ENCODE measurements at regions not wholly inside any gene's neighbourhood (a gene's known extent, or its start where the extent isn't known, plus 50 kb on each side); places are given as distances from the start of the nearest gene placed in this dataset.
"Not testable (repeated sequence)": the region's sequence is repeated elsewhere in the genome, so short reads cannot be mapped to it uniquely, and the experiment has no call there.

DNA sequence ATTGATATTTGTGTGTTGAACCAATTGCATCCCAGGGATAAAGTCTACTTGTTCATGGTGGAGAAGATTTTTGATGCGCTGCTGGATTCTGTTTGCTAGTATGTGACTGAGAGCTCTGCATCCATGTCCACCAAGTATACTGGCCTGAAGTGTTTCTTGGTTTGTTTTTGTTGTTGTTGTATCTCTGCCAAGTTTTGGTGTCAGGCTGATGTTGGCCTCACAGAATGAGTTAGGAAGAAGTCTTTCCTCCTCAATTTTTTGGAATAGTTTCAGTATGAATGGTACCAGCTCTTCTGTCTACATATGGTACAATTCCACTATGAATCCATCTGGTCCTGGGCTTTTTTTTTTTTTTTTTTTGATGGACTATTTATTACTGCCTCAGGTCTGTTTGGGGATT, 50.9 kb upstream of the OSTN start:
- no peak for DNase-seq (ENCODE audit: low read depth in 2 of 2)

DNA sequence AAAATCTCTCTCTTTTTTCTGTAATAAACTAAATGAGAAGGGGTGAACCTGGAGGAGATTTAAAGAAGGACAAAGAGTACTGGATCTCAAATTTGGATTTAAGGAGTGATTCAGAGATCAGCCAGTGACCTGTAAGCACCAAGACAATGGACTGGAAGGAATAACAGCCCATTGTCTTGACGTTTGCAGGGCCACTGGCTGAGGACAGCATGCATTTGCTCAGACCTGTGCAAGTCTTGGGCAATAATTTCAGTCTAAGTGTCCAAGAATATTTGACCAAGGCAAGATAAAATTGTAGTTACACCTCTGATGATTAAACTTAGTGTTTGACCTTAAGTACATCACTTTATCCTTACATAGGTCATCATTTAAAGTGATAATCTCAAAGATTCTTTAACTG, 55.8 kb upstream of the OSTN start:
- no peak for DNase-seq (ENCODE audit: low read depth in 2 of 2)

DNA sequence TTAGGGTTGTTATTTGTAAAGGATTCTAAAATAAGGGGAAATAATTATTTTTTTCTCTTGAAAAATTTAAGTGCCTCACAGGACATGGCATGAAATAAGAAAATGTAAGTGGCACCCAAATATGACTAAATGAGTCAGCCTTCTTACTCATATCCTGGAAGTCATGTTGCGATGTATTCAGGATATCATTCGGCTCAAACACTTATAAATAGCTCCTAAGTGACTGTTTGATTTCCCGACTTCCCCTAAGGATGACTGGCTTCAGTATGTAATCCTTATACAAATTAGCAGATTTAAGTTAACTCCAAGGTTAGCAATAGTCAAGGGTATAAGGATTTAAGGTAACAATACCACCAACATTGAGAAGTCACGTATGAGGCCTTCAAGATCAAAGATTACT, 57.3 kb upstream of the OSTN start:
- peak; percentile 43 to 50 for DNase-seq (ENCODE audit: low read depth in 2 of 2)

GRCh38 chr3:191139736-191140135, 59.3 kb upstream of the OSTN start:
- DNase-seq (ENCODE audit: low read depth in 2 of 2): peak; percentile 15 to 21

GRCh38 chr3:191138937-191139336, 60.1 kb upstream of the OSTN start:
- DNase-seq (ENCODE audit: low read depth in 2 of 2): no peak

DNA sequence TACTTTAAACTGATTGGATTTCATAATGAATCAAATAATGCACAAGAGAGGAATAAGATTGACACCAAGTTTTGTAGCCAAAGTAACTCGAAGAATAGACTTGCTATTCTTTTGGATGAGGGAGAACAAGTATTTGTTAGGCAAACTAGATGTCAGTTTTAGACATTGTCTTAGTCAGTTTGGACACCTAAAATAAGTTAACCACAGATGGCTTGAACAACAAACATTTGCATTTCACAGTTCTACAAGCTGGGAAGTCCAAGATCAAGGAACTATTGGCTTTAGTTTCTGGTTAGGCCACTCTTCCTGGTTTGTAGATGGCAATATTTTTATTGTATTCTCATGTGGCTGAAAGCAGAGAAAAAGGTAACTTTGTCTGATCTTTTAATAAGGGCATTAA, 61.3 kb upstream of the OSTN start:
- DNase-seq (ENCODE audit: low read depth in 2 of 2): no peak

- no peak for DNase-seq (ENCODE audit: low read depth in 2 of 2)
Observed at GRCh38 chr3:191136347-191136746, 62.7 kb upstream of the OSTN start.

GRCh38 chr3:191135175-191135574, 63.9 kb upstream of the OSTN start:
- DNase-seq (ENCODE audit: low read depth in 2 of 2): no peak

DNA sequence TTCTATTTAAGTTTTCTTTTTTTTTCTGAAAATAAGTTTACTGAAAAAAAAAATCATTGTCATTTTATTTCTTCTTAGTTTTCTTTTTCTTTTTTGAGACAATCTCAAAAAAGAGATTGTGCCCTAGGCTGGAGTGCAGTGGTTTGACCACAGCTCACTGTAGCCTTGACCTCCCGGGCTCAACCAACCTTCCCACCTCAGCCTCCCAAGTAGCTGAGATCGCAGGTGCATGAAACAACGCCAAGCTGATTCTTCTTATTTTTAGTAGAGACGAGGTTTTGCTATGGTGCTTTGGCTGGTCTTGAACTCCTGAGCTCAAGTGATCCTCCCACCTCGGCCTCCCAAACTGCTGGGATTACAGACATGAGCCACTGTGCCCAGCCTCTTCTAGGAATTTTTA, 65.7 kb upstream of the OSTN start:
- no peak for DNase-seq (ENCODE audit: low read depth in 2 of 2)

DNA sequence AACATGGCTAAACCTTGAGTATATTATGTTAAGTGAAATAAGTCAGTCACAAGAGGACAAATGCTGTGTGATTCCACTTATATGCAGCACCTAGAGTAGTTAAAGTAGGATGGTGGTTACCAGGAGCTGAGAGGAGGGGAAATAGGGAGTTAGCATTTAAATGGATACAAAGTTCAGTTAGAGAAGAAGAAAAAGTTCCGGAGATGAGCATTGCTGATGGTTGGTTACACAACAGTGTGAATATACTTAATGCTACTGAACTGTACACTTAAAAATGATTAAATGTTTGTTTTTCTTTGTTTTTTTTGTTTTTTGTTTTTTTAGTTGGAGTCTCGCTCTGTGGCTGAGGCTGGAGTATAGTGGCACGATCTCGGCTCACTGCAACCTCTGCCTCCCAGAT, 67.7 kb upstream of the OSTN start:
- DNase-seq (ENCODE audit: low read depth in 2 of 2): no peak

DNA sequence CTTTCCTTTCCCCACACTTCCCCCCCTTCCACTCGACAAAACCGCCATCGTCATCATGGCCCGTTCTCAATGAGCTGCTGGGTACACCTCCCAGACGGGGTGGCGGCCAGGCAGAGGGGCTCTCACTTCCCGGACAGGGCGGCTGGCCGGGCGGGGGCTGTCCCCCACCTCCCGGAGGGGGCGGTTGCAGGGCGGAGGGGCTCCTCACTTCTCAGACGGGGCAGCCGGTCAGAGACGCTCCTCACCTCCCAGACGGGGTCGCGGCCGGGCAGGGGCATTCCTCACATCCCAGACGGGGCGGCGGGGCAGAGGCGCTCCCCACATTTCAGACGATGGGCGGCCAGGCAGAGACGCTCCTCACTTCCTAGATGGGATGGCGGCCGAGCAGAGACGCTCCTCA, 74.2 kb upstream of the OSTN start:
- not testable (repeated sequence) for DNase-seq (ENCODE audit: low read depth in 2 of 2)

- DNase-seq (ENCODE audit: low read depth in 2 of 2): no peak
Observed at GRCh38 chr3:191123946-191124345, 75.1 kb upstream of the OSTN start.

- DNase-seq (ENCODE audit: low read depth in 2 of 2): no peak
Observed at GRCh38 chr3:191123231-191123630, 75.8 kb upstream of the OSTN start.

DNA sequence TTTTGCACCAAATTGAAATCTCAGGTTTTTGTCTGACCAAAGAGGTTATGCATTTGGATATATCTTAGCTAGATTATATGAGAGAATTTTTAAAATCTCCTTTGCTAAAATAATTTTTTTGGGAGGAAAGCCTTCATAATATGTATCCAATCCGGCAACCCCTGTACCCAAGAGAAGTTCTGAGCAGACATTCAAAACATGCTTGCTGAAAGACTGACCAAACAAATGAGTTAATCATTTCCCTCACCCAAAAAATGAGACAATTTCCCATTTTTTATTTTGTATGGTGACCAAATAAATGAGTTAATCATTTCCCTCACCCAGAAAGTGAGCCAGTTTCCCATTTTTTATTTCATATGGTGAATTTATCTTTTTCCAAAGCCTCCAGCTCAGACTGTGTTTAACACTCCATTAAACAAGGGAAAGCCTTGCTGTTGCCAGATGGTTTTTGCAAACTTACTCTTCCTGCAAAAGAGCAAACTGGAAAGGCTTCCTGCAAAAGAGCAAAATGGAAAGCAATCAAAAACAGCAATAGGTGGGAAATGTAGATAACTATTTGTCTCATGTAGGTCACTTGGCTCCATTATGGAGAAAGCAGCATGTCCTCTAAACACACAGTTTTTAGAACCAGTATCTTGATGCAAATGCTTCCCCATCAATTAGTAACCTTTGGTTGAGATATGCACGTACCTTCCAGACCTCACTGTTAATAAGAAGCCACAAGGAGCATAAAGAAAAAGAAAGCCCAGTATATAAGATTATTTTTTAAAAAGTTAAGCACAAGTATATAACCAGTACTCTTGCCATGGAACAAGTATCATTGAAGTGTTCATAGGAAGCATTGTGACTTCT, 78.4 kb upstream of the OSTN start:
- DNase-seq (ENCODE audit: low read depth in 2 of 2): no peak

- no peak for DNase-seq (ENCODE audit: low read depth in 2 of 2)
Observed at GRCh38 chr3:191119415-191120295, 79.4 kb upstream of the OSTN start.

- no peak for DNase-seq (ENCODE audit: low read depth in 2 of 2)
Observed at GRCh38 chr3:191111722-191112121, 87.3 kb upstream of the OSTN start.

- DNase-seq (ENCODE audit: low read depth in 2 of 2): no peak
Observed at GRCh38 chr3:191105418-191105817, 93.6 kb upstream of the OSTN start.

DNA sequence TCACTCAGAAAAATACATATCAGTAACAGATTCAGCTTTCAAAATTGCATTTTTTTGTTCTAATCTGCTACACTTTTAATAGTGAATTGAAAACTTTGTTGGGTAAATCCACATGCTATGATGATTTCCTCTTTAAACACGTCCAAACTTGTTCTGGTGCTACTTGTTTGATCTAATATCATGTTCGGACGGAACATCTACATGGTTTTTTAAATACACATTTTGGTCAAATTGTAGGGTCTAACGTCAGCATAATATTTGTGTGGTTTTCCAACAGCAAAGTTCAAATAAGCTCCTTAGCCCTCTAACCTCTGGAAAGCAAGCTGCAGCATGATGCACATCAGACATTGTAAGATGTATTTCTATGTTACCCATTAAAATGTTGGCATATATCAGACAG, 98.5 kb upstream of the OSTN start:
- DNase-seq (ENCODE audit: low read depth in 2 of 2): no peak

DNA sequence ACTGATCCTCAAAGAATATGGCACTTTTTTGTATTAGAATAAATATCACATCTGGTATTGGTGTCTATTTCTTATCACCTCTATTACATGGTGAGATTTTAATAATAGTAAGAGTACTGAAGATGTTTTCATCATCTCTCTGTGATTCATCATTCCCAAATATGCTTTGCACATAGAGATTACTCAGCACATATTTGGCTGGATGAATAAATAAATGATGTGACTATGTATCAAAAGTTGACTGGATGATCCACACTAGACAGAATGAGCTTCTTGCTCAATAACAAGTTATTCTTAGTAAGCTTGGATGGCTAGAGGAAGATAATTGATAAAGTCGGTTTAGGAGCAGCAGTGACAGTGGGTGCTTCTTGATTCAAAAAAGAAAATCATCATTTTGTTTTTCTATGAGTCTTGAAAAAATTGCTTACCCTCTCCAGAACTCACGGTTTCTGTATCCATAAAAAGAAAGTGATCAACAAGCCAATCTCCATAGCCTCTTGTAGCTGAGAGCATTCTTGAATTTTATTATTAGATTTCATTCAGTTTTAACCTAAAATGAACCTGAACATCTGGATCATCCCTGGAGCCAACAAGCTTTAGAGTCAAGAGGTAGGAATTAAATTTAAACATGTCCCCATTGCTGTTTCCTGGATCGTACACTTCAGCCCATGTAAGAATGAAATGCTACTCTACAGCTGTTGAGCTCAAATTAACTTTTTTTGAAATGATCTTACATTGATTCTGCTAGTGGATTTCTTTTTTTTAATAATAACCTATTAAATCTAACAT, 104.8 kb upstream of the OSTN start:
- peak; percentile 71 to 73 for DNase-seq (ENCODE audit: low read depth in 2 of 2)

DNA sequence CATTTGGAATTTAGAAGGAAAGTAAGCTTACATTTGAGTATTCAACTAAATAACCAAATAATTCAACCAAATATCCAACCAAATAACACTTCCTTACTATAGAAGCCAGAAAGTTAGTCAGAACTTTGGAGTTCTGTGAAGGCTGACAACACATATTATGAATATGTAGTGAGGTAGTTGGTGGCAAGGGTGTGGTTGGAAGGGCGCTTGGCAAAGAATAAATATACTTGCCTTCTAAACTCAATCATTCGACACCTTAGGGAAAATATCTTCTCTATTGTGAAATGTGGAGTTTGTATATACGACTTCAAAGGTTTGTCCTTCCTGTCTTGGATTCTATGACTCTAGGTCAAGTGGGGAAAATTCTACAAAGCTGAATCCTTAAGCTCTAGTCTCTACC, 111.7 kb upstream of the OSTN start:
- DNase-seq (ENCODE audit: low read depth in 2 of 2): no peak

GRCh38 chr3:191085091-191085490, 114.0 kb upstream of the OSTN start:
- no peak for DNase-seq (ENCODE audit: low read depth in 2 of 2)

DNA sequence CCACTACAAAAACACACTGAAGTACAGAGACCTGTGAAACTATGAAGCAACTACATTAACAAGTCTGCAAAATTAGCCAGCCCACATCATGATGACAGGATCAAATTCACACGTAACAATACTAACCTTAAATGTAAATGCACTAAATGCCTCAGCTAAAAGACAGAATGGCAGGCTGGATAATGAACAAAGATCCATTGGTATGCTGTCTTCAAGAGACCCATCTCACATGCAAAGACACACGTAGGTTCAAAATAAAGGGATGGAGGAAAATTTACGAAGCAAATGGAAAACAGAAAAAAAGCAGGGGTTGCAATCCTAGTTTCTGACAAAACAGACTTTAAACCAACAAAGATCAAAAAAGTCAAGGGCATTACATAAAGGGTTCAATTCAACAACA, 120.1 kb upstream of the OSTN start:
- DNase-seq (ENCODE audit: low read depth in 2 of 2): not testable (repeated sequence)

Measured in fibroblast of skin of left quadriceps (primary cell).